ENCODE measurements at regions not wholly inside any gene's neighbourhood (a gene's known extent, or its start where the extent isn't known, plus 50 kb on each side); places are given as distances from the start of the nearest gene placed in this dataset.

DNA sequence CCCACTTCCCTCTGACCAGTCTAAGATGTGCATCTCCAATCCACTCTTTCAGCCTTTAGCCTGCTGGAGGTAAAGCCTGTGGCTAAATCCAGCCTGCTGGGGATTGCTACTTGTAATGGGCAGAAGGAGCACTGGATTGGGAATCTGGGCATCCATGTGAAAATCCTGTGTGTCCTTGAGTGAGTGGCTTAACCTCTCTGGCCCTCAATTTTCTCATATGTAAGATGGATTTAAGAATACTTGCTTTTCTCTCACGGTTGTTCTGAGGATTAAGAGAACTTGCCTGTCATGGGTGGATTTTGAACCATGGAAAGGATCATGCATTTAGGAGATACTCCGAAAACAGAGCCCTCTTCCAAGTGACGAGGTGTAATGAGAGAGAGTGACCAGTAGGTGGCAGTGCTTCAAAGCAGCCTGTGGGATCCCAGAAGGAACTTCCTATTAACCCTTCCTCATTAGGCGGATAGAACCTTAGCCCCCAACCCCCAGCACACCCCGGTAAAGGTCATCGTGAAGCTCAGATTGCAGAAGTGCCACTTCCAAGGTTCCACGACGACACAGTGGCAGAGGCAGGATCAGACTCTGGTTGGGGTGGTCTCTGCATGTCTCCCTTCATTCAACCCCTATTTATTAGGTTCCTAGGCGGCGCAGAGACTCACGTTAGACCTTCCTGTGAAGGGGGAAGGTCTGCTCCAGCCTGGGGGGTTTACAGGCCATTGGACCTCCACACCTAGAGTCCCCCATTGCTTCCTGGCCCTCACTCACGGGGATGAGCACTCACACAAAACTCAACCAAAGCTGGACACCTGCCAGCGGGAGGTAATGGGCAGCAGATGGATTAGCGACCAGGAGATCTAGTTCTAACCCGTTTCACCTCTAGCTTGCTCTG, 68.7 kb upstream of the ZNF618 start:
- TF ChIP-seq Cebpa-rat (IDR thresholded peaks at IDR 0.05) = no peak
- Histone ChIP-seq H3K4me1 (peaks cover 14% of the 10 kb centered on the region), H3K27me3 (no peaks in the 10 kb centered on the region), H3K27ac (no peak overlapping the region), H4K20me1 (no peaks in the 10 kb centered on the region), H3K4me3 (no peak overlapping the region), H3K36me3 (no peaks in the 10 kb centered on the region), H3K9me3 (no peaks in the 10 kb centered on the region), H3K9ac (no peak overlapping the region; the same call in 1 of the 2 replicates), H3K4me2 (peak overlapping the region; percentile 42; the same call in 1 of the 2 replicates)

DNA sequence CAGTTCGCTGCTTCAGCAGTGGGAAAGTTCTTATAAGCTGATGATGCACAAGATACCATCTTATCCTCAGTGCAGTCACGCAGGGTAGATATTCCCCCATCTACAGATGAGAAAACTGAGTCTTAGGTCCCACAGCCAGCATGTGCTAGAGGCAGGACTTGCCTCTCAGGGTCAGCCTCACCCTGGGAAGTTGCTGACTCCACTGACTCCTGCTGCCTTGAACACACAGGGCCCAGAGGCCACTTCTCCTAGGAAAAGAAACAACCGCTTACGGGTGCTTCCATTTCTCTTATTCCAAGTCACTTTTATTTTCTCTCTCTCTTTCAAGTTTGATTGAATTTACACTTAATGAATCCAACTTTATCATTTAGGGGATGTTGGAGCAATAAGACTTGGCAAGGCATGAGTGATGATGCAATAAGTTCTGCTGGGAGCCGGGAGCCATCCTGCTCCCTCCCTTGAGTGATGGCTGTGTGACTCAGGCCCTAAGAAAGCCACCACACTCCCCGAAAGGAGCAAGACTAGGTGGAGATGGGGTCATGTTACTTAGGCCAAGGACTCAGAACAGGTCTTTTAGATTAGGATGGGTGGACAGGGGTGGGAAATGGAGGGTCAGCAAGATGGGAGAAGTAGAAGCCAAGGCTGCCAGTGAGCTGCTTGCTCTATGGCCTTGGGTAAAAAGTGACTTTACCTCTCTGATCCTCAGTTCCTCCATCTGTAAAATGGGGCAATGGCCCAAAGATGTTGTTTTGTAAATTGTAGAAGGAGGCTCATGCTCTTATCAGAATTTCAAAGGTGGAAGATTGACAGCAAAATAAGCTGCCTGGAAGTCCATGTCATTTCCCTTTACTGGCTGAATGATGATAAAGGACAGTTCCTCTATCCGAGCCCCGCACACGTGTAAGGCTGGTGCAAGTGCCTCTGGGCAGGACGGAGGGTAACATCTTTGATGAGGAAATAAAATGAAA, 67.4 kb upstream of the ZNF618 start:
- no peak overlapping the region for H3K4me3 ChIP-seq
- H3K36me3 ChIP-seq = no peaks in the 10 kb centered on the region
- H3K9ac ChIP-seq = no peak overlapping the region
- TF ChIP-seq Cebpa-rat (IDR thresholded peaks at IDR 0.05) = 0 out of 2 replicates have a peak, but pooled peaks have one; percentile 31
- H3K27ac ChIP-seq = no peak overlapping the region
- peaks cover 11% of the 10 kb centered on the region for H3K4me1 ChIP-seq
- H3K27me3 ChIP-seq = no peaks in the 10 kb centered on the region
- H3K4me2 ChIP-seq = no peak overlapping the region
- H3K9me3 ChIP-seq = no peaks in the 10 kb centered on the region
- H4K20me1 ChIP-seq = no peaks in the 10 kb centered on the region

DNA sequence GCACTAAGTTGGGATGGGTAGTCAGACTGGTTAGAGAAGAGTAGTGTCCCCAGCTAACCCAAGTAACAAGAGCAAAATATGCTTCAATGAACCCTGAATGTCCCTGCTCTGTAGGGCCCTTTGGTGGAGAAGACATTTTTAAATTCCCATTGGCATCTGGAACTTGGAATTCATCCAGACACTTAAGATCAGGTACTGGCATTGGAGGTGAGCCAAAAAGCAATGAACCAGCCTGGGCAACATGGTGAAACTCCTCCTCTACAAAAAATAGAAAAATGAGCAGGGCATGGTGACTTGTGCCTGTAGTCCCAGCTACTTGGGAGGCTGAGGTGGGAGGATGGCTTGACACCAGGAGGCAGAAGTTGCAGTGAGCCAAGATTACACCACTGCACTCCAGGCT, 58.9 kb upstream of the ZNF618 start:
- no peak for TF ChIP-seq Cebpa-rat (IDR thresholded peaks at IDR 0.05)
- Histone ChIP-seq H4K20me1 (no peaks in the 10 kb centered on the region), H3K36me3 (no peaks in the 10 kb centered on the region), H3K9ac (no peak overlapping the region), H3K27me3 (no peaks in the 10 kb centered on the region), H3K27ac (no peak overlapping the region), H3K9me3 (no peaks in the 10 kb centered on the region), H3K4me1 (peaks cover 15% of the 10 kb centered on the region), H3K4me2 (no peak overlapping the region), H3K4me3 (no peak overlapping the region)

DNA sequence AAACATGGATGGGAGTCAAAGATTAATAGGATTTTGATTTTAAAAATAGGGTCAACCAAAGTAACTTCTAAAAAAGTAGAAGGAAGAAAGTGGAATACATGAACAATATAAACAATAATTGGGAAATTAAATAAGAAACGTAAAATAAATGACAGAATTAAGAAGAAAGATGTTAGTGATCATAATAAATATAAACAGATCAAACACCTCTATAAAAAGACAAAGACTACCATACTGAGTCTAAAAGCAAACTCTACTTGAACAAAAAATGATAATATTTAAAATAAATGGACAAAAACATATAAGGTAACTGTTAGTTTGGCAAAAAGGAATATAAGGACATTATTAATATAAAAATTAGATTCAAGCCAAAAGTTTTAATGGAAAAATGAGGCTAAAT, 57.7 kb upstream of the ZNF618 start:
- no peak for TF ChIP-seq Cebpa-rat (IDR thresholded peaks at IDR 0.05)
- H3K4me3 ChIP-seq = no peak overlapping the region
- peaks cover 15% of the 10 kb centered on the region for H3K4me1 ChIP-seq
- no peaks in the 10 kb centered on the region for H4K20me1 ChIP-seq
- H3K36me3 ChIP-seq = no peaks in the 10 kb centered on the region
- H3K27me3 ChIP-seq = no peaks in the 10 kb centered on the region
- H3K27ac ChIP-seq = no peak overlapping the region
- no peak overlapping the region for H3K4me2 ChIP-seq
- H3K9me3 ChIP-seq = no peaks in the 10 kb centered on the region
- H3K9ac ChIP-seq = no peak overlapping the region

DNA sequence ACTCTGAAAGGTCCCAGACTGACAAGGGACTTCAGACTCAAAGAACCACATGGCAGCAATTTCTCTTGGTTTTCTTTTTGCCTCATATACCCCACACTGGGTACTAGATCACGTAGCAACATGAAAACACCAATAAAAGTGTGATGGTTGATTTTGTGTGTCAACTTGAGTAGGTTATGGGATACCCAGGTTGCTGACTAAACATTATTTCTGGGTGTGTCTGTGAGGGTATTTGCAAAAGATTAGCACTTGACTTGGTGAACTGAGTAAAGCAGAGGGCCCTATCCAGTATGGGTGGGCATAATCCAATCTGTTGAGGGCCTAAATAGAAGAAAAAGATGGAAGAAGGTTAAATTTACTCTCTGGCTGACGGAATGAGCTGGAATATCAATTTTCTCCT, 53.8 kb upstream of the ZNF618 start:
- Histone ChIP-seq H3K27ac (no peak overlapping the region), H3K9ac (no peak overlapping the region), H4K20me1 (no peaks in the 10 kb centered on the region), H3K4me3 (no peak overlapping the region), H3K4me1 (no peaks in the 10 kb centered on the region), H3K9me3 (peaks cover 19% of the 10 kb centered on the region; the same call in 1 of the 2 replicates), H3K4me2 (no peak overlapping the region), H3K36me3 (no peaks in the 10 kb centered on the region), H3K27me3 (no peaks in the 10 kb centered on the region)
- no peak for TF ChIP-seq Cebpa-rat (IDR thresholded peaks at IDR 0.05)

DNA sequence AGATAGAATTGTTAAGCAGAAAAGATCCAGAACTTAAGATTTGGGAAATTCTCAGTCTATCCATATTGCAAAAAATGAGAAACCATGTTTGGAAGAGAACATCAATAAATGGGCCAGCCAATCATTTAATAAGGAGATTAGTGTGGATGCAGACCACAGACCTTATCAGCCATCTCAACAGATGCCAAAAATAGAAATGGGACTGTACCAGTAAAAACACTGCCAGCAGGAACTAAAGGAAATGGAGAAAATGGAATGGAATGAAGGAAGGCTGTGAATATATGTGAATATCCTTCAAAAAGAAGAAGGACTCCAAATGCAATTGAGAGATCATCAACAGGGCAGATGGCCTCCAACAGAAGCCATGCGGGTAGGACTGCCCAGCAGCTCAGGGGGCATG, 52.7 kb upstream of the ZNF618 start:
- Histone ChIP-seq H3K9ac (no peak overlapping the region), H4K20me1 (no peaks in the 10 kb centered on the region), H3K27me3 (no peaks in the 10 kb centered on the region), H3K36me3 (no peaks in the 10 kb centered on the region), H3K27ac (no peak overlapping the region), H3K9me3 (peaks cover 19% of the 10 kb centered on the region; the same call in 1 of the 2 replicates), H3K4me3 (no peak overlapping the region), H3K4me2 (no peak overlapping the region), H3K4me1 (peaks cover 6% of the 10 kb centered on the region; the same call in 1 of the 2 replicates)
- TF ChIP-seq Cebpa-rat (IDR thresholded peaks at IDR 0.05) = no peak
